ENCODE measurements at regions not wholly inside any gene's neighbourhood (a gene's known extent, or its start where the extent isn't known, plus 50 kb on each side); places are given as distances from the start of the nearest gene placed in this dataset.

DNA sequence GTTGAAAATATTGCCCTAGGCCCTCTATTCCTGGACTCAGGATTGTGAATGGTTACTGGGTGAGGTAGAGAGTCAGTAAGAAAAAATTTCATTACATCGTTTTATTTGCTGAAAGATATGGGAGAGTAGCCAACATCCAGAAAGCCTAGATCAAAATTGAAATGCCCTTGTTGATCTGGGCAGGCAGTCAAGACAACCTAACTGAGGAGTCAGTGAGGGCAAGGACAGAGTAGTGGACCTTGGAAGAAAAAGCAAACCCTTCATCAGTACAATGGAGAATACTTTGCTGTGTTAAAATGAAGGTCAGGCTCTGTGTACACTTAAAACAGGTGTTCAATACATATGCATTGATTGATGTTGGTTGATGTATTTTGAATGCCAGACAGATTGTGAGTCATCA is 576.7 kb downstream of the OLFM4 start:
- DNase-seq (ENCODE audit: low read depth, low spot score), result no peak
- no peak overlapping the region for H3K27ac ChIP-seq

DNA sequence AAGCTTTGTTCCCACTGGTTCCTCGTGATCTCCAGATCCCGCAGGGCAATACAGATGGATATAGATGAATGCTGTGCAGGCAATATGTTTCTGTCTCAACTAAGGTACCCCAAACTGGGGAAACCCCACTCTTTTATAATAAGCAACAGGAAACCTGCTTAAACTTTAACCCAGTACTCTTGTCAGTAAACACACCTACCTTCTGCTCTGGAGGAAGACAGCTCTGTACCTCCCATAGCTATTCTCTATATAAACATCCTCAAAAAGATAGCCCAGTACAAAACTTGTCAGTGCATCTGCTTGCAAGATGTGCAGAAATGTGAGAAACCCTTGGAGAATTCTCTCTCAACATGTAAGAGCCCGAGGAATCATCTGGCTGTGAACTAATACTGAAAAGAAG is 583.6 kb downstream of the OLFM4 start:
- H3K27ac ChIP-seq, result no peak overlapping the region
- DNase-seq (ENCODE audit: low read depth, low spot score), result no peak

DNA sequence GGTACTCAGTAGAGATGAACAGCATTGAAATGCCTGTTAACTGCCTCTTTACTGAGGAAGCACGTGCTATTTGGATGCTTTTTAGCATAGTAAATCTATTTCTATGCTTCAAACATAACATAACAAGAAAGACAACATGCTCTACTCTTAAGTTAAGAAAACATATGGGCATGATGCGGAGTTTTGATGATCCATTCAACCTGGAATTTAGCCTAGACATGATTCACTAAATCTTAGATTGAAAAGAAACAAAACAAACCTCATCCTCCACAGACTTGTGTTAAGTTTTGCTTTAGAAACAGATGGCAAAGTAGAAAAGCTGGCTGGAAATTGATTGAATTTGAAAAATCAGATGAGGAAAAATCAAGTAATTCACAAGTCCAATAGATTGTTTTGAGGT is 593.8 kb downstream of the OLFM4 start:
- H3K27ac ChIP-seq, result no peak overlapping the region
- DNase-seq (ENCODE audit: low read depth, low spot score), result no peak

DNA sequence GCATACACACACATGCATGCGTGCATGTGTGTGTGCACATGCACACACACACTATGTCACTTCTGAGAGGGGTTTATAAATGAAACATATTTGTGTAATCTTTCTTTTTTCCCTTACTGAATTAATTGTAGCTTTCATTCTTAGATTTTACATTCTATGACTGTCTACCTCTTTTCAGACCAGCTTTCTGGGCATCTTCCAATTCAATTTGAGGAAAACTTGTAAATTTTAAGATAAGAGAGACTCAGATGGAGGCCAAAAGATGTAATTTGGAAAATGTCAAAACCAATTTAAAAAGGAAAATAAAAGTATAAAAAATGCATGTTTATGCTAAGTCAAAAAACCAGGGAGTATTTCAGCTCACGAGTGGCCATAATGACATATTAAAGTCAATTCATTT is 594.5 kb downstream of the OLFM4 start:
- no peak overlapping the region for H3K27ac ChIP-seq
- DNase-seq (ENCODE audit: low read depth, low spot score), result no peak

DNA sequence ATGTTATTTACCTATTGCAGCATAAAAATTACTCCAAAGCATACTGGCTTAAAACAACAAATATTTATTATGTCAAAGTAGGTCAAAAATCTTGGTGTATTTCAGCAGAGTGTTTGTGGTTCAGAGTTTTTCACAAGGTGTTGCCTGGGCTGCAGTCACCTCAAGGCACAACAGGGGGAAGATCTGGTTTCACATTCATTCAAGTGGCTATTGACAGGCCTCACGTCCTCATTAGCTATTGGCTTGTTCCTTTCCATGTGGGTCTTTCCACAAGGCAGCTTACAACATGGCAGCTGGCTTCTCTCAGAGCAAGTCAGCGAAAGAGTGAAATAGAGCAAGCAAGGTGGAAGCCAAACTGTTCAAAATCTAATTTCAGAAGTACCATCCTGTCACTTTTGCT is 602.9 kb downstream of the OLFM4 start:
- no peak overlapping the region for H3K27ac ChIP-seq
- no peak for DNase-seq (ENCODE audit: low read depth, low spot score)

DNA sequence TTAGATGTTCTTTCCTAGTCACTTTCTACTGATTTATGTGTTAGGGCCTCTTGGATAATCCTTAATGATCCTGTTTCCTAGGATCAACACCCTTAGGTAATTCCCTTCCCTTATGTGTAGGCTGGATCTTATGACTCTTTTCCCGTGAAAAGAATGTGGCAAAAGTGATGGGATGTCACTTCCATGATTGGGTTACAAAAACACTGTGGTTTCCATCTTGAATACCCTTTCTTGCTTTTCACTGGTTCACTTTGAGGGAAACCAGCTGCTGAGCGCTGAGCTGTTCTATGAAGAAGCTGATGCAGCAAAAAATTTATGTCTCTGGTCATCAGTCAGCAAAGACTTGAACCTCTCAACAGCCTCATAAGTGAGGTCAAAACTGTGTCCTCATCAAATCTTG is 609.4 kb downstream of the OLFM4 start:
- no peak overlapping the region for H3K27ac ChIP-seq
- DNase-seq (ENCODE audit: low read depth, low spot score), result no peak

DNA sequence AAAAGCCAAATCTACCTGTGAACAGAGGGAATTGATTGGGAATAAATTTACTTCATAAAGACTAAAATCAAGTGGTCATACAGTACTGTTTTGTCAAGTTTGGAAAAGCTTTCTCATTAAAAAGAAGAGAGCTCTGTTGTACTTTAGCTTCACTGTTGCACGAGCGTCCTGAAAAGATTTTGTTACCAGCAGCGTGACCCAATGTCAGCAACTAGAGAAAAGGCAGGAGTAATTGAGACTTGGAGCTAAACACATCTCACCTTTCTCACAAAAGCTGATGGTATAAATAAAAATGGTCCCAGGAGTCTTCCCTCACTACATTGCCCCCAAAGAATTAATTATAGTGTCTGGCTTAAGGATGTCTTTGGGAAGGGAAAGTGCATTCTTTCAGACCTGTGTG is 613.7 kb downstream of the OLFM4 start:
- H3K27ac ChIP-seq, result no peak overlapping the region
- no peak for DNase-seq (ENCODE audit: low read depth, low spot score)

DNA sequence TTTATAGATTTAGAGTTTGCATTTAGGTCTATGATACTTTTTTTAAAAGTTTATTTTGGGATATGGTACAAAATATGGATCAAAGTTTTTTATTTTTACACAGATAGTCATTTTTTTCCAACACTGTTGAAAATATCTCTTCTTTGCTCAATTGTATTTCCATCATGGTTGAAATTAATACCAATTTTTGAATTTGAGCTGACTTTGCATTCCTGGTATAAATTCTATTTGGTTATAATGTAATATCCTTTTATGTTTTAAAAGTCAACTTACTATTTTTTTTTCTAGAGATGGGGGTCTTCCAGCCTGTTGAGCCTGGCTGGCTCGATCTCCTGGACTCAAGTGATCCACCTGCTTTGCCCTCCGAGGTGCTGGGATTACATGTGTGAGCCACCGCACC is 620.1 kb downstream of the OLFM4 start:
- DNase-seq (ENCODE audit: low read depth, low spot score), result no peak
- H3K27ac ChIP-seq, result no peak overlapping the region

DNA sequence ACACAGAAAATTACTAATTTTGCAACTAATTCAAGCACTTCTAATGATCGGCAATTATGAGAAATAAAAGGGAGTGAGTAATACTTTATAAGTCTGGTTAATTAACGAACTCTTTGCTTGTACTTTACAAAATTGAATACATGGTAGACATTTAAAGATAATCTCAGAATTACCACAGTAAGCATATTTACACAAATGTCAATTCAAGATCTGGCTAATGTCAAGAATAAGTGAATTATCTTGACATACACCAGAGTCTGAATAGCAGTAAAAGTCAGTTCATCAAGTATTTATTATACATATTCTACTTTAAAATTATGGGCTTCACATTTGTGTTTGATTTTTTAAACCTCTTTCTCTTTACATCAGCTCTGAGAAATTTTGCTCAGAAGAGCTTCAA is 643.4 kb downstream of the OLFM4 start:
- H3K27ac ChIP-seq, result no peak overlapping the region
- DNase-seq (ENCODE audit: low read depth, low spot score), result no peak

DNA sequence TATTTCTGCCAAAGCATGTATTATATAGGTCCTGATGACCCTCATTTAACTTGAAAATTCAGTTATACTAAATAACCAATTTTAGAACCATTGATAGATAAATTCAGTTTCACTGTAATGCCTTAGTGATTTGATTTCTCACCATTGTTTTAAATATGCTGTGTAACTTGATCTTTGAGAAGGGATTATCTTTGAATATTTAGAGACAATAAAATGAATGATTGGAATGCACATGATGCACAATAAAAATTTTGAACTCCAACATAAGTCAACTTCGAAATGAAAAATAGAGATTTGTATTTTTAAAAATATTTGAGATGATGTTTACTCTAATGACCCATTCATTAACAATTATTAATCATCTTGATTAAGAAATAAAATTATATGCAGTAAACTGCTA is 654.5 kb downstream of the OLFM4 start:
- H3K27ac ChIP-seq, result no peak overlapping the region
- DNase-seq (ENCODE audit: low read depth, low spot score), result no peak

DNA sequence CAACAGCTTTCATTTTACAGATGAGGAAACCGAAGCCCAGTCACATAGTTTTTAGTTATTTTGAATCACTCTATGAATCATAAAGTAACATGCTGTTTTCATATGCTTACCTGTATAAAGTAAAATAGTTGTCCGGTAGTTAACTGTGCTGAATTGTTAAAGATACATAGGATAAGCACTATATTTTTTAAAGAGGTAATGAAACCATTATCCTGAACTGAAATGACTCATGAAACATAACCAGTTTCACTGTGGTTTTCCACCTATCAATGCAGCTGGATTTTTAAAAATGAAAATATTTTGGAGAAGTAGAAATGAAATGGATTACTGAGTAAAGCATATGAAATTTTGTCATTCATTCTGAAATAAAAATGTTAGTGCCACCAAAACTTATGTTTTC is 655.0 kb downstream of the OLFM4 start:
- DNase-seq (ENCODE audit: low read depth, low spot score), result no peak

DNA sequence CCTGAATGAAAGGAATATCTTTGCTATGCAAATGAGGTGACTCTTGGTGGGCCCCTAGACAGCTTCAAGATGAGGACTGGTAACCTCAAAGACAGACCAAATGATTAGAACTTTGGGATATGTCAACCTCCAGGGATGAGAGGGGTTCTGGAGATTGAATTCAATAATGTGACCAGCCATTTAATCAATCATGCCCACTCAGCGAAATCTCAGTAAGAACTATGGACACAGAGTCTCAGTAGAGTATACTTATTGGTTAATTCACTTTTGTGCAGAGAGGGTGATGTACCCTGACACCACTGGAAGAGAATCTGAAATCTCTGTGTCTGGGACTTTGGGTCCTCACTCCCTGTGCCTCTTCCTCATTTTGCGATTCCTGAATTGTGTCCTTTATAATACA is 662.8 kb downstream of the OLFM4 start:
- no peak overlapping the region for H3K27ac ChIP-seq
- no peak for DNase-seq (ENCODE audit: low read depth, low spot score)

More for the DNA sequence above, 655.0 kb downstream of the OLFM4 start:
- no peak overlapping the region for H3K27ac ChIP-seq

DNA sequence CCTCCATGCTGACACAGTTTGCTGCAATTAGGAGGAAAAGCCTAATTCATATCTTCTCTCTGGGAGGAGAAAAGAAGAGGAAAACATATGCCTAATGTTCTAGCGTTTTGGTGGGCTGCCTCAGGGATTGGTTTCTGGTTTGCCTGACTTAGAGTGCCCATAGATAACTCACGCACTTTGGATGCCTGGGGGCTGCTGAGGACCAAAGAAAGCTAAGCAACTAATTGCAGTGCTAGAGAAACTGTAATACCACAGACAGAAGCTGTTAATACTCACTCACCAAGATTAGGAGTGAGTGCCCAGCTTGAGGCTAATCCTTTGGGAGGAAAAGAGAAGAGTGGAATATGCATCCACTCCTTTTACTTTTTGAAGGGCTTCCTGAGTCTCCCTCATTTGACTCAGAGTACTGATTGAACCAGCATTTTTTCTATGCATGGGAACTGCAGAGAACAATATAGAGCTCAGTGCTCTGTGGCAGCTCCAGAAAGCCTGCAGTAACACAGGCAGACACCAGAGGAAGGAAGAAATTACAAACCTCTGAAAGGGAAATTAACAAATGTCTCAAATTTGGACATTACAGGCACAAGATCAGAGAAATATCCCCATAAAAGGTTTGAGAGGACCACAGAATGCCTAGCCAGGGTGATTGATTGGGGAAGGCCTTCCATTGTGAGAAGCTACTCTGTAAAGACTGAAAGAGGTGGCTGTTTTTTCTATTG is 666.4 kb downstream of the OLFM4 start:
- DNase-seq (ENCODE audit: low read depth, low spot score), result no peak
- H3K27ac ChIP-seq, result no peak overlapping the region

DNA sequence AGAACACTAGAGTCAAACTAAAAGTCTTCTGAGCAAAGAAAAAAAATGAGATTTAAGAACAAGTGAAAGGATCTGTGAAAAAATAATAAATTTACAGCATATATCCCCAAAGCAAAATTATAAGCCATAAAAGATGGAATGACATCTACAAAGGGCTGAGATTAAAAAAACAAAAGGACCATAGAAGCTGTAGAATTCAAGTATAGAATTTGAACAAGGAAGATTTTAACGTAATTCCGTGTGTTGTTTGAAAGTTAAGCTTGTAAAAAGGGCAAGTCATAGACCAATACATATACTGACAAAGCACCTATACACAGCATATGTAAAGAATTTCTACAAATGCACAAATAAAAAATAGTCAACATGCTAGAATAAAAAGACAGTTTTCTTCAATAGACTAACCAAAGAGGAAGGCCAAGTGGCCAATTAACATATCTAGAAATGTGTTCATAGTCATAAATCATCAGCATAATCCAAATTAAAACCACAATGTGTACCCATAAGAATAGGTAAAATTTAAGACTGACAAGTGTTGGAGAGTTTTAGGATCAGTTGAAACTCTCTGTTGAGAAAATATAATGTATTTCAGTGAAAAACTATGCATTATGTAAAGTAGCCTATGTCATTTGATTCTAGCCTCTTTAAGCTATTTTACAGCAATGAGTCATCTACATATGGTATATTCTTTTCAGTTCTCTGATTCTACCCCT is 674.9 kb downstream of the OLFM4 start:
- DNase-seq (ENCODE audit: low read depth, low spot score), result no peak
- no peak overlapping the region for H3K27ac ChIP-seq

DNA sequence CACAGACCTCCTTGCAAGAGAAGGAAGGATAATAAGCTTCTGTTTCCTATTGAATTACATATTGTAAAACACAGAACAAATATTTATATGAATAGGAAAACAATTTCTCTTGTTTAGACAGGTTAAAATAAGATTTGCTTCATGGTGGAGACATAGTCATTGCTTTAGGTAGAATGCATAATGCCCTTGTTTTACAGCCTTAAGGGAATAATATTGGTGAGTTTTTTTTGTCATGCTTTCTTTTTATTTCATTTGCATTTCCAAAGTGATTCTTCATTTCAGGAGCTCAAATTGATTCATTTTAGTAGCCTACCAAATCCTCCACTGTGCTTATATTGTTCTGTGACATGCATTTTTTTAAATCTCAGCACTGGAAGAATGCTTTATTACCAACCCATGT is 690.7 kb downstream of the OLFM4 start:
- no peak overlapping the region for H3K27ac ChIP-seq

DNA sequence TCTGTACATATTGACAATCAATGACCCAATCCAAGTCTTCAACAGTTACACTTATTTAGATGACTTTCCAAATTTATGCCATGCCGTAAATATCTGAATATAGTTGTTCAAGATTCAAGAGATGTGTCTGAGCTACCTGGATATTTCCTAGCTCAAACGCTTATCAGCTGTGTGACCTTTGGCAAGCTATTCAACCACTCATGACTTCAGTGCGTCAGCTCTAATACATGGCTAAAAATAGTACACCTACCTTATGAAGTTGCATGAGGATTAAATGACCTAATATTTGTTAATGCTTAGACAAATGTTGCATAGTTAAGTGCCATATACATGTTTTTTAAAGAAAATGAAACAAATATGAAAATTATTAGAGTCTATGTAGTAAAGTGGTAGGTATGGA is 704.1 kb downstream of the OLFM4 start:
- no peak for DNase-seq (ENCODE audit: low read depth, low spot score)

More for the DNA sequence above, 690.7 kb downstream of the OLFM4 start:
- DNase-seq (ENCODE audit: low read depth, low spot score), result no peak

DNA sequence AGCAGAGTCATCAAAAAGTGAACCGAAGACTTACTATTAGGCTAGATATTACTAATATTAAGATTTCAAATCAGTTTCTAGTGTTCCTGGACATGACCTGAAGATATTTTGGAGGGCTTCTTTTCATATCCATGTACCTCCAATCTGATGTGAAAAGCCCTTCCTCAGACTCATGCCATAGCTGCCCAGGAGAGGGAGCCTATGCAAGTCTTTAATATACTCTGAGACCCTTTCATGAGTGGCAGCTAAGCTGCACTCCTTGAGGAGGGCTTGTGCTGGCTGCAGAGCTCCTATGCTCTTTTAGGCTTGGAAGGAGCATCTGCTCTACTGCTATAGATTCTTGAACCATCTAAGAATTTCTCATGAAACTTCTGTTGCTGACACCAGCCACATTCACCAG is 715.3 kb downstream of the OLFM4 start:
- DNase-seq (ENCODE audit: low read depth, low spot score), result no peak
- no peak overlapping the region for H3K27ac ChIP-seq

More for the DNA sequence above, 704.1 kb downstream of the OLFM4 start:
- H3K27ac ChIP-seq, result no peak overlapping the region

DNA sequence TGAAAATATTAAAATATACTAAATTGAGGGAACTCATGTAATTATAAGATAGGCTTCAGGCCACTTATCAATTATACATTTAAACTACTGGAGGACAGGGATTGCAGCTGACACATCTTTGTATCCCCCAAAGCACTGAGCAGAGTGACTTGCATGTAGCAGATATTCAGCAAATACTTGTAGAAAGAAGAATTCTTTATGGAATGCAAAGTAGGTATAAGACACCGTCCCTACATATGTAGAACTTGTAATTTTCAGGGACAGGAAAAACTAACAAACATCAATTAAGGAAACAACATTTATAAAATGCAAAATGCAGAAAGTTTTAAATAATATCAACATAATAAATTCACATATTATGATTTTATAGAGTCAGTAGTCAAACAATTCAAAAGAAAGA is 719.2 kb downstream of the OLFM4 start:
- no peak overlapping the region for H3K27ac ChIP-seq
- DNase-seq (ENCODE audit: low read depth, low spot score), result no peak

DNA sequence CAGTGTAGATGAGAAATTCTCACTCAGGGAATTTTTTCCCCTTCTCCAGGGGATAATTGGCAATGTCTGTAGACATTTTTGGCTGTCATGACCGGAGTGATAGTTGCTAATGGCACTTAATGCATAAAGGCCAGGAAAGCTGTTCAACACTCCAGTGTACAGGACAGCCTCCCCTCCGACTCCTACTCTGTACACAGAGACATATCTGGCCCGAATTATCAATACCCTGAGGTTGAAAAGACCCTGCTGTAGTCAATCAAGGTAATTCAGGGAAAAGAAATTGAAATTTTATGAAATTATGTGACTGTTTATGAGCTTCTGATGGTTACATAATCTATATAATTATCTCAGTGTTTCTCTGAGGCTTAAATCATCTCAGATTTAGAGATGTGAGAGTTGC is 720.7 kb downstream of the OLFM4 start:
- no peak overlapping the region for H3K27ac ChIP-seq
- no peak for DNase-seq (ENCODE audit: low read depth, low spot score)

DNA sequence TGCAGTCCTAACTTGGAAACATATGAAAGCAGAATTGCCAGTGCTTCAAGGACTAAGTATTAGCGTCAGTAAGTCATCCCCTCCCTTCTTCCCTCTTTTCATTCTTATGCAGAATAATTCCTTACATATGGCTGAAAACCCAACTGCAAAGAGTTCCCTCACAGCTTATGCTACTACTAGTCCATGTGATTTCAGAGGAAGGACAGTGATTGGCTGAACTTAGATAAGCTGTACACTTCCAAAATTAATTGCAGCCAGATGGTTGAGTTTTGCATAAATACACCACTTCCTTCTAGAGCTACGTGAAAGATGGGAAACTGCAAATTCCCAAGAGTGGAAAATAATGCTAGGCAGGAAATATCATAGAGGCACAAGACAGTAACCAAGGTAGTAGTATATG is 730.4 kb downstream of the OLFM4 start:
- no peak overlapping the region for H3K27ac ChIP-seq
- DNase-seq (ENCODE audit: low read depth, low spot score), result no peak

DNA sequence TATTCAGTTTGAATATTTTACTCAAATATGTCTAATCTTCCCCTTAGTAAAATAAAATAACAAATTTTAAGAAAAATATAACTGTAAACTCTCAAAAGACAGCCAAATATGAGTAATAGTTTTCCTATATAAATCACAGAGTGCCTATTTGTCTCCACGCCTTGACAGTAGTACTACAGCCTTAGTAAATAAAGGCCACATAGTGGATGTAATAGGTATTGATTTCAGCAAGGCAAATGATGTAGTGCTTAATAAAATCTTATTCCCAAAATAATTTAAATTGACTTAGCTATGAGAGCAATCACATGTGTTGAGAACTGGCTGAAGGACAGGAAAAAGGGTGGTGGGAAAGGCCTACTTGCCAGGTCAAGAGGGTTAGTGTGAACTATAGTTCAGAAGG is 747.2 kb downstream of the OLFM4 start:
- H3K27ac ChIP-seq, result no peak overlapping the region
- no peak for DNase-seq (ENCODE audit: low read depth, low spot score)

DNA sequence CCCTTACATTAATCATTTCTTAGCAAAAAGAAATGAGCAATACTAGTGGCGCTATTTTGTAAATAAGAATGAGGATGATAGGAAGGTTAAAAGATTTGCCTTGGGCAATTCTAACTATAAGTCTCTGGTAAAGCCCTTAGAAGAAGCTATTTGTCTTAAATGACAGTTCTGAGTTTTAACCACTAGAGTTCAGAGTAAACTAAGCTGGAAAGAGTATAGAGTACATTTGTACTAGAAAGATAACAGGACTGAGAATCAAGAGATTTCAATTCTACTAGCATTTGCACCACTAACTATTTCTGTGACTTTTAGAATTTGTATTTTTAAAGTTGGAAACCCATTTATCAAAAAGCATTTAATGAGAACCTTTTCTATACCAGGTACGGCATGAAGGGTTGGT is 750.3 kb downstream of the OLFM4 start:
- H3K27ac ChIP-seq, result no peak overlapping the region
- no peak for DNase-seq (ENCODE audit: low read depth, low spot score)

All from epithelial cell of prostate (primary cell).